Neural progenitor cell (in vitro differentiated cells): ENCODE measurements at regions not wholly inside any gene's neighbourhood (a gene's known extent, or its start where the extent isn't known, plus 50 kb on each side); places are given as distances from the start of the nearest gene placed in this dataset.

Experiments used
- CTCF ChIP-seq: fragments of 200-600 bp; sonication (generic); IDR thresholded peaks from 2 replicates; pipeline ENCODE4 v1.5.1; 2017; ENCODE audit warnings: antibody characterized with exemption, mild to moderate bottlenecking
- EZH2phosphoT487 ChIP-seq: fragments of 200-600 bp; sonication (generic); IDR thresholded peaks from 2 replicates; pipeline ENCODE4 v1.6.1; 2017; ENCODE audit warnings: antibody characterized with exemption

- TF ChIP-seq CTCF (no peak), EZH2phosphoT487 (no peak)
Measured at GRCh38 chr3:124297062-124297980, 305.4 kb upstream of the ROPN1 start.
